Endothelial cell of umbilical vein (primary cell): ENCODE measurements at regions not wholly inside any gene's neighbourhood (a gene's known extent, or its start where the extent isn't known, plus 50 kb on each side); places are given as distances from the start of the nearest gene placed in this dataset.

Source experiments
- BruUV-seq: library from RNA; stranded (reverse); fragments of 400-500 nt; replicated peaks from 2 replicates; lab custom pipeline; 2021; lab: Mats Ljungman, UMichigan
- CTCF ChIA-PET: fragments of 300-600, 350-600 bp; sonication (Branson Sonifier 250); formaldehyde crosslinking; loops from one replicate; lab custom pipeline; 2021; ENCODE audit warnings: antibody characterized with exemption, inconsistent platforms; lab: Charles Lee
- POLR2A ChIA-PET: fragments of 300-600, 350-600 bp; sonication (Branson Sonifier 250); formaldehyde crosslinking; loops from one replicate; lab custom pipeline; 2021; ENCODE audit warnings: antibody characterized with exemption, inconsistent platforms; lab: Charles Lee
- DNase-seq: peaks from one replicate; pipeline ENCODE4 v3.0.0-alpha.2; 2011; ENCODE audit warnings: low read depth, low spot score
- FAIRE-seq: peaks from 2 replicates; lab custom pipeline; 2011; peaks lifted over from hg19 to GRCh38; lab: Jason Lieb, UNC
- H2AFZ ChIP-seq: 2 replicates; pipeline ENCODE4 v1.6.0; 2012; ENCODE audit warnings: low read depth, low read length, control low read depth, inconsistent platforms
- H3K27ac ChIP-seq: 2 replicates; pipeline ENCODE4 v1.5.1; 2011; ENCODE audit warnings: low read depth, mild to moderate bottlenecking, control low read depth, low read length, moderate library complexity; ENCODE audit not compliant: insufficient read depth
- H3K27me3 ChIP-seq, 2 experiments: 2 replicates each; pipeline versions ENCODE4 v1.6.0 to v1.6.1; 2011; ENCODE audit warnings: low read length in 2 of 2, mixed read lengths in 1 of 2; ENCODE audit not compliant: control insufficient read depth in 2 of 2, insufficient read depth in 2 of 2
- H3K36me3 ChIP-seq, 2 experiments: 2 replicates in 1 of 2; 3 replicates in 1 of 2; pipeline ENCODE4 v1.5.1; 2011; ENCODE audit warnings: low read length in 2 of 2, mild to moderate bottlenecking in 1 of 2, moderate library complexity in 1 of 2; ENCODE audit not compliant: control insufficient read depth in 2 of 2, insufficient read depth in 2 of 2; ENCODE audit errors: extremely low read depth in 1 of 2
- H3K4me1 ChIP-seq: 3 replicates; pipeline ENCODE4 v1.5.1; 2011; ENCODE audit warnings: mild to moderate bottlenecking, low read length; ENCODE audit not compliant: control insufficient read depth, insufficient read depth; ENCODE audit errors: extremely low read depth
- H3K4me2 ChIP-seq: 2 replicates; pipeline ENCODE4 v1.6.1; 2011; ENCODE audit warnings: low read length, control low read depth, mixed read lengths; ENCODE audit not compliant: insufficient read depth
- H3K4me3 ChIP-seq, 3 experiments: fragments of 200-600 bp in 1 of 3; sonication (generic), shearing (Covaris generic) in 1 of 3; replicated peaks in 1 of 3; 2 replicates each; pipeline ENCODE4 v1.5.1; 2011 to 2016; ENCODE audit warnings: control low read depth in 3 of 3, low read length in 3 of 3, mild to moderate bottlenecking in 2 of 3, inconsistent platforms in 1 of 3, low read depth in 1 of 3, moderate library complexity in 1 of 3; ENCODE audit not compliant: insufficient read depth in 1 of 3
- H3K79me2 ChIP-seq: 2 replicates; pipeline ENCODE4 v1.6.0; 2012; ENCODE audit warnings: low read length, inconsistent platforms; ENCODE audit not compliant: control insufficient read depth, insufficient read depth
- H3K9ac ChIP-seq: replicated peaks from 2 replicates; pipeline ENCODE3; 2011; ENCODE audit warnings: low read length, control low read depth; ENCODE audit not compliant: insufficient read depth; ENCODE audit errors: extremely low read depth
- H3K9me1 ChIP-seq: replicated peaks from 3 replicates; pipeline ENCODE4 v1.6.0; 2011; ENCODE audit warnings: mild to moderate bottlenecking, low read length; ENCODE audit not compliant: control insufficient read depth, insufficient read depth; ENCODE audit errors: extremely low read depth
- H3K9me3 ChIP-seq: replicated peaks from 2 replicates; pipeline ENCODE4 v1.5.1; 2012; ENCODE audit warnings: low read length, inconsistent platforms; ENCODE audit not compliant: control insufficient read depth, insufficient read depth
- H4K20me1 ChIP-seq: replicated peaks from 2 replicates; pipeline ENCODE3; 2011; ENCODE audit warnings: mild to moderate bottlenecking, low read length; ENCODE audit not compliant: control insufficient read depth, insufficient read depth; ENCODE audit errors: extremely low read depth
- EZH2 ChIP-seq: IDR thresholded peaks from 2 replicates; pipeline ENCODE4 v1.6.1; 2012; ENCODE audit warnings: borderline replicate concordance, low read depth, mild to moderate bottlenecking, moderate library complexity, low read length, inconsistent platforms; ENCODE audit not compliant: severe bottlenecking
- FOS ChIP-seq: IDR thresholded peaks from 2 replicates; pipeline ENCODE4 v1.6.1; 2011; ENCODE audit warnings: mild to moderate bottlenecking, low read length, moderate library complexity, borderline replicate concordance; ENCODE audit not compliant: insufficient read depth
- GATA2 ChIP-seq: IDR thresholded peaks from 2 replicates; pipeline ENCODE4 v1.7.0; 2011; ENCODE audit warnings: low read depth, mild to moderate bottlenecking, moderate library complexity, mixed read lengths, low read length; ENCODE audit not compliant: insufficient read length, insufficient read depth
- JUN ChIP-seq: IDR thresholded peaks from 2 replicates; pipeline ENCODE4 v1.6.1; 2011; ENCODE audit warnings: borderline replicate concordance, low read depth; ENCODE audit not compliant: insufficient read length, insufficient read depth
- MYC ChIP-seq: IDR thresholded peaks from one replicate; pipeline ENCODE4 v1.6.1; 2011; ENCODE audit warnings: mild to moderate bottlenecking, low read depth, low read length
- POLR2A ChIP-seq: IDR thresholded peaks from 2 replicates; pipeline ENCODE4 v1.6.1; 2012; ENCODE audit warnings: low read depth, mild to moderate bottlenecking, control low read depth, low read length
- POLR2AphosphoS5 ChIP-seq: IDR thresholded peaks from 2 replicates; pipeline ENCODE4 v1.6.1; 2012; ENCODE audit warnings: low read depth, mild to moderate bottlenecking, control low read depth, low read length, moderate library complexity; ENCODE audit not compliant: insufficient read depth
- dilution Hi-C: fragments of 300-500 bp; cut with MboI; formaldehyde crosslinking; loops from one replicate; pipeline ENCODE4 v1.15.0; 2019; ENCODE audit warnings: low sequenced_read_pairs; ENCODE audit not compliant: extremely low pct_ligation_motif_present
- intact Hi-C: fragments of 100-400 bp; cut with micrococcal nuclease; formaldehyde crosslinking; loops from one replicate; pipeline ENCODE4 v1.10.0; 2022
- TF ChIP-seq, protein P1 (sequence below), 2 donors: IDR thresholded peaks; 1 replicate in 1 of 2; 2 replicates in 1 of 2; pipeline ENCODE4 v1.5.1; 2011; ENCODE audit warnings: low read length in 2 of 2, mild to moderate bottlenecking in 2 of 2, moderate library complexity in 2 of 2, control low read depth in 1 of 2, inconsistent platforms in 1 of 2, low read depth in 1 of 2; ENCODE audit not compliant: insufficient read depth in 1 of 2; ENCODE audit errors: extremely low read depth in 1 of 2
- TF ChIP-seq, protein P2 (sequence below): IDR thresholded peaks from 2 replicates; pipeline ENCODE4 v1.6.1; 2011; ENCODE audit not compliant: insufficient read depth, insufficient read length

DNA sequence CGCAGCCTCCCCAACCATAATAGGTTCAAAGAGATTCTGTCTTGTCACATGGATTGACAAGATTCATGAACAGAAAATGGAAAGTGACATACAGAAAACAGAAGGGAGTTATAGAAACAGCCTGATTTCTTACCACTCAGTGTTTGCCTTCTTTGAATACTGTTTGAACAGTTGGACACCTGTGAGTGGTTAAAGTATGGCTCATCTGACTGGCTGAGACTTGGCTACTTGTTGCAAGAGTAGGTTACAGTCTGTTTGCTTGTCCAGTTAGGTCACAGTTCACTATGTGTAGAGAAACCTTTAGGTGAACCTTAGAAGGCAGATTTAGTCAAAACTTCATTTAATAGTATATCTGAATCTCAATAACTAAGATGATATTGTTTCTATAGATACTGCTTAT, 1003.9 kb upstream of the EPHA6 start:
- intact Hi-C loops (no loop called here), dilution Hi-C loops (no loop called here)
- H4K20me1 ChIP-seq, result no peaks in the 10 kb centered on the region
- FAIRE-seq (peak; percentile 44), DNase-seq (no peak)
- H3K9me3 ChIP-seq, result no peaks in the 10 kb centered on the region
- POLR2A ChIA-PET, result no interaction called here
- H2AFZ ChIP-seq, result no peak overlapping the region
- TF ChIP-seq, protein P1, sequence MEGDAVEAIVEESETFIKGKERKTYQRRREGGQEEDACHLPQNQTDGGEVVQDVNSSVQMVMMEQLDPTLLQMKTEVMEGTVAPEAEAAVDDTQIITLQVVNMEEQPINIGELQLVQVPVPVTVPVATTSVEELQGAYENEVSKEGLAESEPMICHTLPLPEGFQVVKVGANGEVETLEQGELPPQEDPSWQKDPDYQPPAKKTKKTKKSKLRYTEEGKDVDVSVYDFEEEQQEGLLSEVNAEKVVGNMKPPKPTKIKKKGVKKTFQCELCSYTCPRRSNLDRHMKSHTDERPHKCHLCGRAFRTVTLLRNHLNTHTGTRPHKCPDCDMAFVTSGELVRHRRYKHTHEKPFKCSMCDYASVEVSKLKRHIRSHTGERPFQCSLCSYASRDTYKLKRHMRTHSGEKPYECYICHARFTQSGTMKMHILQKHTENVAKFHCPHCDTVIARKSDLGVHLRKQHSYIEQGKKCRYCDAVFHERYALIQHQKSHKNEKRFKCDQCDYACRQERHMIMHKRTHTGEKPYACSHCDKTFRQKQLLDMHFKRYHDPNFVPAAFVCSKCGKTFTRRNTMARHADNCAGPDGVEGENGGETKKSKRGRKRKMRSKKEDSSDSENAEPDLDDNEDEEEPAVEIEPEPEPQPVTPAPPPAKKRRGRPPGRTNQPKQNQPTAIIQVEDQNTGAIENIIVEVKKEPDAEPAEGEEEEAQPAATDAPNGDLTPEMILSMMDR (IDR thresholded peaks at IDR 0.05; ENCODE audit: extremely low read depth in 1 of 2, insufficient read depth in 1 of 2, low read depth in 1 of 2, low read length in 2 of 2), result no peak
- no peak for TF ChIP-seq POLR2A
- TF ChIP-seq MYC, result no peak
- no peak for TF ChIP-seq GATA2
- no peak for TF ChIP-seq JUN
- no peak for TF ChIP-seq FOS
- no peak for TF ChIP-seq POLR2AphosphoS5
- TF ChIP-seq EZH2, result no peak
- TF ChIP-seq, protein P2, sequence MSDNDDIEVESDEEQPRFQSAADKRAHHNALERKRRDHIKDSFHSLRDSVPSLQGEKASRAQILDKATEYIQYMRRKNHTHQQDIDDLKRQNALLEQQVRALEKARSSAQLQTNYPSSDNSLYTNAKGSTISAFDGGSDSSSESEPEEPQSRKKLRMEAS, result no peak
- H3K36me3 ChIP-seq, result no peaks in the 10 kb centered on the region
- H3K27me3 ChIP-seq, result no peaks in the 10 kb centered on the region
- H3K9ac ChIP-seq, result no peak overlapping the region
- no peaks in the 10 kb centered on the region for H3K79me2 ChIP-seq
- CTCF ChIA-PET, result no interaction called here
- H3K27ac ChIP-seq, result no peak overlapping the region
- no peaks in the 10 kb centered on the region for H3K4me1 ChIP-seq
- H3K4me2 ChIP-seq, result no peak overlapping the region
- no TSS peak for BruUV-seq
- no peaks in the 10 kb centered on the region for H3K9me1 ChIP-seq
- no peak overlapping the region for H3K4me3 ChIP-seq
